Keratinocyte (primary cell): ENCODE measurements at regions not wholly inside any gene's neighbourhood (a gene's known extent, or its start where the extent isn't known, plus 50 kb on each side); places are given as distances from the start of the nearest gene placed in this dataset.

Source experiments
- DNase-seq: peaks from one replicate; pipeline ENCODE4 v3.0.0-alpha.2; 2011; ENCODE audit warnings: low read depth, missing footprints, low spot score
- FAIRE-seq: peaks from 2 replicates; lab custom pipeline; 2011; peaks lifted over from hg19 to GRCh38; lab: Jason Lieb, UNC
- H2AFZ ChIP-seq: 2 replicates; pipeline ENCODE4 v1.6.0; 2012; ENCODE audit warnings: low read length, control low read depth, inconsistent platforms; ENCODE audit not compliant: control insufficient read depth
- H3K27ac ChIP-seq: 2 replicates; pipeline ENCODE4 v1.5.1; 2011; ENCODE audit warnings: low read length; ENCODE audit not compliant: control insufficient read depth, insufficient read depth
- H3K27me3 ChIP-seq: 3 replicates; pipeline ENCODE4 v1.6.0; 2011; ENCODE audit warnings: low read length; ENCODE audit not compliant: control insufficient read depth, insufficient read depth; ENCODE audit errors: extremely low read depth
- H3K36me3 ChIP-seq, 2 experiments: 2 replicates in 1 of 2; 3 replicates in 1 of 2; pipeline ENCODE4 v1.5.1; 2011; ENCODE audit warnings: low read length in 2 of 2, mild to moderate bottlenecking in 1 of 2; ENCODE audit not compliant: control insufficient read depth in 2 of 2, insufficient read depth in 2 of 2; ENCODE audit errors: extremely low read depth in 1 of 2
- H3K4me1 ChIP-seq: 3 replicates; pipeline ENCODE4 v1.5.1; 2011; ENCODE audit warnings: low read length; ENCODE audit not compliant: control insufficient read depth, insufficient read depth; ENCODE audit errors: extremely low read depth
- H3K4me2 ChIP-seq: 3 replicates; pipeline ENCODE4 v1.6.0; 2011; ENCODE audit warnings: low read depth, low read length; ENCODE audit not compliant: control insufficient read depth, insufficient read depth; ENCODE audit errors: extremely low read depth
- H3K4me3 ChIP-seq, 3 experiments: fragments of 200-600 bp in 1 of 3; sonication (generic) in 1 of 3; 2 replicates in 2 of 3; 3 replicates in 1 of 3; pipeline ENCODE4 v1.5.1; 2011 to 2016; ENCODE audit warnings: low read length in 3 of 3, mild to moderate bottlenecking in 3 of 3, control low read depth in 2 of 3, inconsistent platforms in 1 of 3, low read depth in 1 of 3, mixed read lengths in 1 of 3, mixed run types in 1 of 3, moderate library complexity in 1 of 3; ENCODE audit not compliant: control insufficient read depth in 2 of 3, insufficient read depth in 2 of 3; ENCODE audit errors: extremely low read depth in 1 of 3
- H3K79me2 ChIP-seq: 2 replicates; pipeline ENCODE4 v1.6.0; 2012; ENCODE audit warnings: low read length; ENCODE audit not compliant: control insufficient read depth, insufficient read depth
- H3K9ac ChIP-seq: 3 replicates; pipeline ENCODE4 v1.6.0; 2011; ENCODE audit warnings: low read length; ENCODE audit not compliant: control insufficient read depth, insufficient read depth; ENCODE audit errors: extremely low read depth
- H3K9me1 ChIP-seq: 3 replicates; pipeline ENCODE4 v1.6.0; 2011; ENCODE audit warnings: low read length; ENCODE audit not compliant: control insufficient read depth, insufficient read depth; ENCODE audit errors: extremely low read depth
- H3K9me3 ChIP-seq: 2 replicates; pipeline ENCODE4 v1.5.1; 2012; ENCODE audit warnings: low read depth, low read length; ENCODE audit not compliant: control insufficient read depth
- H4K20me1 ChIP-seq: 3 replicates; pipeline ENCODE4 v1.6.0; 2011; ENCODE audit warnings: low read length; ENCODE audit not compliant: control insufficient read depth, insufficient read depth; ENCODE audit errors: extremely low read depth
- EZH2 ChIP-seq: IDR thresholded peaks from one replicate; pipeline ENCODE4 v1.6.1; 2012; ENCODE audit warnings: inconsistent platforms, mild to moderate bottlenecking, low read length, moderate library complexity
- dilution Hi-C: fragments of 300-500 bp; cut with MboI; formaldehyde crosslinking; loops from one replicate; pipeline ENCODE4 v1.7.0; 2020; ENCODE audit warnings: low sequenced_read_pairs; ENCODE audit not compliant: extremely low pct_ligation_motif_present
- TF ChIP-seq, protein P1 (sequence below), 3 experiments: IDR thresholded peaks in 1 of 3; conservative IDR thresholded peaks in 1 of 3; optimal IDR thresholded peaks in 1 of 3; 2 replicates in 2 of 3; 3 replicates in 1 of 3; pipeline versions ENCODE3 to v1.5.1; 2011; ENCODE audit warnings: low read length in 3 of 3, mild to moderate bottlenecking in 3 of 3, moderate library complexity in 2 of 3, control low read depth in 1 of 3, inconsistent platforms in 1 of 3; ENCODE audit not compliant: insufficient read depth in 2 of 3; ENCODE audit errors: extremely low read depth in 1 of 3

DNA sequence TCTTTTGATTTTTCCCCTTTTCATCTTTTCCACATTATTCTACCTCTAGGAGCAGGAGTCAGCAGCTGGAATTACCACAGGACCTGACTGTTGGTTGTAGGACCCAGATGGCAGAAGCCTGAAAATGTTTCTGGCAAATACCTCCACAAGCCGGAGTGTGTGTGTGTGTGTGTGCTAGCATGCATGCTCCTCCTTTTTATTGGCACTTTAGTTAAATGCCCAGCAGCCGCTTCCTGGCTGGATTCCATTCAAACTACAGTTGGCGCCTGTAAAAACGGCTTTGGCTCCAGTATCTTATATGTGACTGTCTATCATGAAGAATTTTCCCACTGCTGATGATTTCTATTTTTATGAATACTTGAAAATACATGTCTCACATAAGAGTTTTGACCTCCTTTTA, 319.7 kb upstream of the SP4 start:
- Histone ChIP-seq H3K4me1 (peaks cover 19% of the 10 kb centered on the region), H3K27me3 (no peaks in the 10 kb centered on the region), H2AFZ (peak overlapping the region; percentile 2), H3K4me2 (no peak overlapping the region), H3K9me1 (peaks cover 2% of the 10 kb centered on the region), H4K20me1 (no peaks in the 10 kb centered on the region), H3K4me3 (no peak overlapping the region), H3K9me3 (no peaks in the 10 kb centered on the region), H3K36me3 (no peaks in the 10 kb centered on the region), H3K27ac (no peak overlapping the region), H3K79me2 (no peaks in the 10 kb centered on the region), H3K9ac (no peak overlapping the region)
- FAIRE-seq, result peak; percentile 53
- TF ChIP-seq, protein P1, sequence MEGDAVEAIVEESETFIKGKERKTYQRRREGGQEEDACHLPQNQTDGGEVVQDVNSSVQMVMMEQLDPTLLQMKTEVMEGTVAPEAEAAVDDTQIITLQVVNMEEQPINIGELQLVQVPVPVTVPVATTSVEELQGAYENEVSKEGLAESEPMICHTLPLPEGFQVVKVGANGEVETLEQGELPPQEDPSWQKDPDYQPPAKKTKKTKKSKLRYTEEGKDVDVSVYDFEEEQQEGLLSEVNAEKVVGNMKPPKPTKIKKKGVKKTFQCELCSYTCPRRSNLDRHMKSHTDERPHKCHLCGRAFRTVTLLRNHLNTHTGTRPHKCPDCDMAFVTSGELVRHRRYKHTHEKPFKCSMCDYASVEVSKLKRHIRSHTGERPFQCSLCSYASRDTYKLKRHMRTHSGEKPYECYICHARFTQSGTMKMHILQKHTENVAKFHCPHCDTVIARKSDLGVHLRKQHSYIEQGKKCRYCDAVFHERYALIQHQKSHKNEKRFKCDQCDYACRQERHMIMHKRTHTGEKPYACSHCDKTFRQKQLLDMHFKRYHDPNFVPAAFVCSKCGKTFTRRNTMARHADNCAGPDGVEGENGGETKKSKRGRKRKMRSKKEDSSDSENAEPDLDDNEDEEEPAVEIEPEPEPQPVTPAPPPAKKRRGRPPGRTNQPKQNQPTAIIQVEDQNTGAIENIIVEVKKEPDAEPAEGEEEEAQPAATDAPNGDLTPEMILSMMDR (optimal IDR thresholded peaks at IDR 0.05 in 1 of 3, IDR thresholded peaks at IDR 0.05 in 1 of 3, conservative IDR thresholded peaks at IDR 0.05 in 1 of 3; ENCODE audit: extremely low read depth in 1 of 3, insufficient read depth in 2 of 3, low read length in 3 of 3), result no peak
- no peak for TF ChIP-seq EZH2
- dilution Hi-C loops, result no loop called here
- no peak for DNase-seq

GRCh38 chr7:21113609-21114415, 314.1 kb upstream of the SP4 start:
- H4K20me1 ChIP-seq, result no peaks in the 10 kb centered on the region
- H3K36me3 ChIP-seq, result no peaks in the 10 kb centered on the region
- no peaks in the 10 kb centered on the region for H3K9me1 ChIP-seq
- DNase-seq (no peak), FAIRE-seq (no peak)
- no peak overlapping the region for H3K4me3 ChIP-seq
- no peaks in the 10 kb centered on the region for H3K79me2 ChIP-seq
- no peaks in the 10 kb centered on the region for H3K9me3 ChIP-seq
- H3K27me3 ChIP-seq, result no peaks in the 10 kb centered on the region
- H3K4me1 ChIP-seq, result no peaks in the 10 kb centered on the region
- no peak for TF ChIP-seq EZH2
- TF ChIP-seq, protein P1 (optimal IDR thresholded peaks at IDR 0.05 in 1 of 3, IDR thresholded peaks at IDR 0.05 in 1 of 3, conservative IDR thresholded peaks at IDR 0.05 in 1 of 3; ENCODE audit: extremely low read depth in 1 of 3, insufficient read depth in 2 of 3, low read length in 3 of 3), result no peak
- no peak overlapping the region for H2AFZ ChIP-seq
- no peak overlapping the region for H3K27ac ChIP-seq
- no peak overlapping the region for H3K9ac ChIP-seq
- dilution Hi-C loops, result no loop called here
- H3K4me2 ChIP-seq, result no peak overlapping the region
